ENCODE measurements at regions not wholly inside any gene's neighbourhood (a gene's known extent, or its start where the extent isn't known, plus 50 kb on each side); places are given as distances from the start of the nearest gene placed in this dataset.

DNA sequence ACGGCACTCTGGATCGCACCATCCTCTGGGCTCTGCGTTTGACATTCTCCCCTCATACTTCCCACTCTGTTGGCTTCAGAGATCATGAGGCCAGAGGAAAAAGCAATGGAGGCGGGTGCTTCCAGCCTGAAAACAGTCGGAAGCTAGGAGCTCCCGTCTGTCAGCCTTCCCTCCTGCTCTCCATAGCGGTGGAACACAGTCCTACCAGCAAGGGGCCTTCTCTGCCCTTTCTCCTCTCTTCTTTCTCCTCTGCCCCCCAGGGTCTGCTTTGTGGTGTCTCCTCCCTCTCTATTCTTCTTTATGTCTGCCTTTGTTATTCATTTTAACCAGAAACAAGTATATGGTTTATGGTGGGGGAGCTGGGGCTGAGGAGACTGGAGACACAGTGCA is 152.5 kb upstream of the NFIB start:
- no peak for DNase-seq

DNA sequence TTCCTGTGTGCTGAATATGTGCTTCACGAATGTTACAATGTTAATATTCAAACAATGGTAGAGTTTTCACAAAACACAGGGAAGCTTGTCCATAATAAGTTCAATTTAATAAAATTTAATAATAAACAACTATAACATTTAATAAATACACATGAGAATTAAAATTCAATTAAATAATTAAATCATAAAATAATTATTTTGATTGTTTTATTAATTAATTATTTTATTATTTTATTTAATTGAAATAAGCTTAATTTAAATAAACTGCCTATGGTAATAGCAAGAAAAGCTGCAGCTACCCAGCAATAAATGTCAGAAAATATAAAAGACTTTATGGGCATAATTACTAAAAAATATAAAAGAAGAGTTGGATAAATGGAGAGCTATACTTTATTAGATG is 149.0 kb upstream of the NFIB start:
- no peak for DNase-seq

- no peak for DNase-seq
These were observed 141.3 kb upstream of the NFIB start for GRCh38 chr9:14455243-14455642.

- DNase-seq, result no peak
These were observed 139.3 kb upstream of the NFIB start for GRCh38 chr9:14453286-14453685.

GRCh38 chr9:14452539-14452938 is 138.6 kb upstream of the NFIB start:
- DNase-seq, result no peak

- no peak for DNase-seq
These were observed 138.0 kb upstream of the NFIB start for GRCh38 chr9:14451949-14452348.

GRCh38 chr9:14447103-14447502 is 133.2 kb upstream of the NFIB start:
- DNase-seq, result no peak

GRCh38 chr9:14445946-14446345 is 132.0 kb upstream of the NFIB start:
- DNase-seq, result no peak

DNA sequence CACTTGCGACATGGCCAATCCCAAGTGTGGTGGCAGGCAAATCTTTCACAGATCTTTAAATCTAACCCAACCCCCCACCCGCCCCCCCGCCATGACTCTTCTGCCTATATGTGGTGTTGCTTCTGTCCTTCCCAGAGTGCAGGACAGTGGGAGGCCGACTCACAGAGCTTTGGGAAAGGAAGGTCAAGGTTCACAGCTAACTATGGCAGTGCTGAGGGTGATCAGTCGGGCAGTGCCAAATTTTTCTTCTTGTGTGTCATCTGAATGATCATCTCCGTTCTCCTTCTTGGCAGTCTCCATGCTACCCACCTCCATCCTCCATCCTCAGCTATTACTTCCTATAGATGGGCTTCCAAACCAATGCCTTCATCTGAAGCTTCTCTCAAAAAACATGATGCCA is 129.0 kb upstream of the NFIB start:
- DNase-seq, result no peak

DNA sequence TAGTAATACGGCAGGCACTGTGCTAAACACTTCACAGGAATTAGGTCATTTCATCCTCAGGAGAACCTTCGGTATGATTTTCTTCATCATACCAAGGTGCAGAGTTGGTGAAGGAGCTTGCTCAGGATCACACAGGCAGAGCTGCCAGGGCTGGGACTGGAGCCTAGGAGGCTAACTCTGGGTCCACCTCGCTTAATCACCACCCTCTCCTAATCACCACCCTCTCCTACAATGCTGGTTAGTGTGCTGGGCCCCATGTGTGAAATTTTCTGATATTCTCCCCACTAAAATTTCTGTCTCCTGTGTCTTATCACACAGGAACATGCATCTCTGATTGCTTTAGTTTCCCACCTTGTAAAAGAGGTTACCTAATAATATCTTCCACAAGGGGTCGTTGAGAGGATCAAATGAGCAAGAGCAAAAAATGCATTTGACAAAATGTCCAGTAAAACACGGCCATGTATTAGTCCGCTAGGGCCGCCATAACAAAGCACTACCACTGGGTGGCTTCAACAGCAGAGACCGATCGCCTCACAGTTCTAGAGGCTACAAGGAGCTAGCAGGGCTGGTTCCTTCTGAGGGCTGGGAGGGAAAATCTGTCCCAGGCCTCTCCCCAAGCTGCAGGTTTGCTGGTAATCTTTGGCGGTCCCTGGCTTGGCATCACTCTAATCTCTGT is 128.2 kb upstream of the NFIB start:
- no peak for DNase-seq

DNA sequence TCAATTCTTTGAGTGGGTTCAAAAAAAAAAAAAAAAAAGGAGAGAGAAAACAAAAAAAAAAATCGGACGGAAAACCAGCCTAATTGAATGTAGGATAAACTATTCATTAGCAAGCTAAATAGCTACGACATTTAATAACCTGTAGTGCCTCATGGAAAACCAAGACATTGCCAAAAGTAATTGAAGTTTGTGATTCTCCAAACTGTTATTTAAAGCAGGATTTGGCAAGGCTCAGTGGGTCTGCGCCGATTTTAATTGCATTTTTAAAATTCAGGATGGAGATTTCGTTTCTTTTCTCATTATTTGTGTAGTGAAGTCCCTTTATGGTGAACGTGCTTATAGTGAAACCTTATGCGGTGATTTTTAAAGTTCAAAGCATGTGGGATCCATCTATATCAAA is 127.2 kb upstream of the NFIB start:
- no peak for DNase-seq

DNA sequence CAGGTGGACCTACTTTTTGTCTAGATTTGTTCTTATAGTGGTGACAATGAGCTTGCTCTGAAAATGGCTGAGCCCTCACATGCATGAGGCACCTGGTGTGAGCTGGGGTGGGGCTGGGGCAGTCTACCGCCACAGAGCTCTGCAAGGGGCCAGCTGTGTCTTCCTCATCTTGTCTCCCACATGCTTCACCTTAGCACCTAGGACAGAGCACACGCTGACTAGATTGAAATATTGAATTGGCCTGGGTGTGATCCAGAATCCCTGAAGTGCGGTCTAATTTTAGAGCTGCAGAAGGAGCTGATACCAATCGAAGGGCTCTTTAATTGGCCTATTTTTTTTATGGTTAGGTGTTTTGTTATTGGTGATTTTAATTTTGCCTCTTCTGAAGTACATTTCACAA is 126.1 kb upstream of the NFIB start:
- no peak for DNase-seq

DNA sequence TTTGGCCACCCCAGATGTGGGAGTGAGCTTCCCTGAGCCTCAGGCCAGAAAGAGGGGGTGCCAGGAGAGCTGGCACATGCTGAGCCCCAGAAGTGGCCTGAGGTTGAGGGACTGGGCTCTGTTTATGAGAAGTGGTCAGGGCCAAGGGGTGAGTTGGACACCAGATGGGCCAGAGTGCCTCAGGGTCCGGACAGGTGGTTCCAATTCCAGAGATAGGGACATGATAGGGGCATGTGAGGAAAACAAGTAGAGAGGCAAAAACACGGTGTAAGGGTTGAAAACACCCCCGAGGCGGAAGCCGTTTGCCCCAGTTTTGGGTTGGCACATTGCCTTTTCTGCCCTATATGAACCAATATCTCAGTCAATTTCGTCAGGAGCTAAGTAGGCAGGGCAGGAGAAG is 125.6 kb upstream of the NFIB start:
- DNase-seq, result no peak

DNA sequence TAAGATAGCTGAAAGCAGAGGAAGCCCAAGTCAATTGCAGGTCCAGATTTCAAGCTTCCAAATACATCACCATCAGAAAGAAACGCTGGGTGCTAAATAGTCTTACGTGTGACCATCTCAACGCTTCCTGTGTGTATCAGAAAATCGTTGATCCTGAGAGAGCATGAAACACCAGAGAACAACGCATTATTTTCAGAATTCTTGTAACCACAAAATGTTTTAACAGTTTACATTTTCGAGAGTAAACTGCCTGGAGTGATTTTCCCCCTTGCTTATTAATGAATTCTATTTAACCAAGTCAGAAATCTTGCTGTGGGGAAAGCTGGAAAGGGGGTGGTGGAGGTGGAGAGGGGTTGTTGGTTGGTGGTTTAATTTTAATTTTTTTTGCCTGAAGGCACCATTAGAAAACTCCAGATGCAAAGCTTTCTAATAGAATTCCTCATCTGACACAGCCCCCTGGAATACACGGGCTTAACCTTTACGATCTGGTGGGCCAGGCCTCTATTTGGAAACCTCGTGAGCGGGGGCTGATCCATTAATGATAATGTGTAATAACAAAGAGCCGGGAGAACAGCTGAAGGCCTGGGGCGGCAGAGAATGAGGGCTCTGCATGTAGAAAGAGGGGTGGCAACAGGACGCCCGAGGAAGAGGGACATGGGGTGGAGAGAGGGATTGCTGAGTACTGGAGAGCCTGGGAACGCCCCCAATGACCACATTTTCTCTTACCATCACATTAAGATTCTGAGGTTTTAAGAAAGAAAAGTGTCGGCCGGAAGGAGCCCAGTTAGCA is 124.5 kb upstream of the NFIB start:
- DNase-seq, result no peak

DNA sequence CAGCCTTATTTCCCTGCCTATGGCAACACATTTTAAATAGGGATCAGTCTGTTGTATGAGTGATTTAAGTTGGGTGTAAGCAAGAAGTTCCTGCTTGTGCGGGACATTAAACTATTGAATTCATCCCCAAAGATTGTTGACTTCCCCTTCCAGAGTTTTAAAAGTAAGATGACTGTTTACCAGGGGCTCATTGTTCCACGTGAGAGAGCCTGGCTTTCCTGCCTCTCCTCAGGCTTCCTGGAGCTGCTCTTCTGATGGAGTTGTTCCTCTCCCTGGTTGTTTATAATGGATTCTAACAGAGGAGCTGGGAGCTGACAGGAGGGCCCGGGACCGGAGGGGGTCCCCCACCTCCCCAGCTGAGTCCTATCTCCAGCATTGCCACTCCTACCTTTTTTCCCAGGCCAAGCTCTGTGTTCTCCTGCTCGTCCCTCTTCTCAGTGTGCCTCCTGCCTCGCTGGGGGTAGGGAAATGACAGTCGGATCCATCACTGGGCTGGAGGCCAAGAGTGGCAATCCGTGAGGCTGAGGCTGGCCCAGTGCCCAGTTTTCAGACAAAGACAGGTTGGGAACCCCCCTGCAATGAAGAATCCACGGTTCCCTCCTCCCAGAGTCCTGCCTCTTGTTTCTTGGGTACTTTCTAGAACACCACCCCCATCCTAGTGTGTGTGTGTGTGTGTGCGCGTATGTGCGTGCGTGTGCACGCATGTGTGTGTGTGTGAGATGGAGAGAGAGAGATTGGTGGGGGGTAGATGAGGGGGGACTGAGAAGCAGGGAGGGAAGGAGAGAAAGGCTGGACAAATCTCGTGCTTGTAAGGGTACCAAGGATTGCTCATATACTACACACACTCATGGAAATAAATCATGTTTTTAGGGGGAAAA is 123.7 kb upstream of the NFIB start:
- DNase-seq, result no peak

- DNase-seq, result no peak
These were observed 121.9 kb upstream of the NFIB start for GRCh38 chr9:14435871-14436270.

DNA sequence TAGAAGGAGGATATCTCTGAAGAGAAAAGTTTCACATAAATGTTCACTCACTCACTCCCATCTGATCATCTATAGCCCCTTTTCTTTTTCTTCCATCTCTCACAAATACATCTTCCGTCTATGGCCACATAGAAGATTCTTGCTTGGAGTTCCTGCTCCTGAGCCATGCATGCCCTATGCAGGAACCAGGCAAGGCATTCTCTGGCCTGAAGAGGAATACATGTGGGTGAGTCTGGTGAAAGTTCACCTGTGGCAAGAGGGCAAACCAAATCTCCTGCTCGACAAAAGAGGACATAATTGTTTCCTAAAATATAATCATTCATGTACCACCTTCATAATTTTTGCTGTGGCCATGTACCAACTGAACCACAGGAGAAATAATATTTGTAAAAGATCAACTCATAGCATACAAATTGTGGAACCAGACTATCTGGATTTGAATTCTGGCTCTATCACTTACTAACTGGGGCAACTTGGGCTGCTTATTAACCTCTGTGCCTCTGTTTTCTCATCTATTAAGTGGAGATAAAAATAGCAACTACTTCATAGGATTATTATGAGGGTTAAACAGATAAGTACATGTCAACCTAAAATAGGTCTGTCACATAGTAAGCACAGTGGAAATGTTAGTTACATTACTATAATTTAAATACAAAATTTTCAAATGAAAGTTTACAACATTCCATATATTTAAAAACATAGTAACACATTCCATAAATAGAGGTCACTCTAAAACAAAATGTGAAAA is 121.2 kb upstream of the NFIB start:
- no peak for DNase-seq

DNA sequence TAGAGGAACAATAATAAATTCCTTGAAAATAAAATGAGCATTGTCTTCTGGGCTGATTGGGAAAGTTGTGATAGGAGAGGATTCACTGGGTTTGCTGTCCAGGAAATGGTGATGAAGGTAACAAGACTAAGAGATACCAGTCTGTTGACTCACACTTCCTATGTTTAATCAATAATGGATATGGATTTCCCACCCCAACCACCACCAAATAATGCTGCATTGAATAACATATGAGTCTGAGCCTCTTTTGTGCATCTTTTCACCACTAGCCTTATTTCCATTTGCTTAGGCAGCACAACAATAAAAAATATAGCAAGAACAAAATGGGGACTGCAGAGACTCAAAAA is 120.2 kb upstream of the NFIB start:
- DNase-seq, result no peak

DNA sequence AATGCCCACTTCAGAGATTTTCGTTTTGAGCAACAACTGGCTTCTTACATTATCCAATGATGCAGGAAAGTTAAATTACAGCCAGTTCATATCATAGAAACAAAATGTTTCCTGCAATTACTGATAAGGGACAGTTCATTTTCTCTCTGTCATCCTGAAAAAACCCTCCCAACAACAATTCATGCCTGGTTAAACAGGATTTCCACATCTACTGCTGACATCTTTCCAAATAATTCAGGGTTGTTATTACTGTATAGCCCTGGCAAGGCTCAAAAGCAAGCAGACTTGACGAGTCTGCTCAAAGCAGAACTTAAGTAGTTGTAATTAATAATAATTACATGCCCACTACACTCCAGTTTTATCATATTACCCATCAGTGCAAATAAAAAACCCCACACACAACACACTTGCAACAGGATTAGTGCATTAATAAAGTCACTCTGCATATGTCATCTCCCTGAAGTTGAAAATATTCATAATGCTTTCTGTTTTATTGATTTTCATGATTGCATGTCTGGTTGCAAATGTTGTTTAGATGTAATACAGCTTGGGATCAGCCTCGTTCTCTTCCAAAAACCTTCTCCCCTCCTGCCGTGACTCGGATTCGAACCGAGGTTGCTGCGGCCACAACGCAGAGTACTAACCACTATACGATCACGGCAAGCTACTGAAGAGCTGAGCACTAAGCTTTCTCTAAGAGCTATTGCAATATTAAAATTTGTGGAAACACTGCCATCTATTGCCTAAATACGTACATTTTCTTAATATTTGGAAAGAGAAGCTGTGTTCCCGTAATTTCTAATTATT is 119.6 kb upstream of the NFIB start:
- peak; percentile 13 for DNase-seq

GRCh38 chr9:14432666-14433350 is 118.9 kb upstream of the NFIB start:
- no peak for DNase-seq

- DNase-seq, result peak; percentile 61
These were observed 114.9 kb upstream of the NFIB start for GRCh38 chr9:14428781-14429230.

GRCh38 chr9:14427419-14427818 is 113.5 kb upstream of the NFIB start:
- no peak for DNase-seq

Measured in suppressor macrophage treated with lipopolysaccharide for 4 hours (primary cell).